ENCODE measurements at regions not wholly inside any gene's neighbourhood (a gene's known extent, or its start where the extent isn't known, plus 50 kb on each side); places are given as distances from the start of the nearest gene placed in this dataset.

- H3K4me2 ChIP-seq (ENCODE audit: low read length) = no peak overlapping the region
- H3K56ac ChIP-seq (ENCODE audit: low read length) = no peak overlapping the region
- H2AK5ac ChIP-seq (ENCODE audit: low read length) = no peak overlapping the region
- H3K23ac ChIP-seq (ENCODE audit: low read length) = no peak overlapping the region
- no peak overlapping the region for H2BK5ac ChIP-seq (ENCODE audit: low read length)
- whole genome bisulfite sequencing (ENCODE audit: extremely low coverage, insufficient coverage, low lambda C conversion rate) = no CpG with 5 or more reads among the region's 12 CpGs
- DNase-seq = peak; percentile 16
- H3K18ac ChIP-seq (ENCODE audit: low read length) = no peak overlapping the region
- no peaks in the 10 kb centered on the region for H3K79me2 ChIP-seq (ENCODE audit: control insufficient read depth, insufficient read depth, low read length)
- H4K8ac ChIP-seq (ENCODE audit: low read depth, low read length) = no peak overlapping the region
- no peaks in the 10 kb centered on the region for H3K4me1 ChIP-seq (ENCODE audit: control insufficient read depth, low read depth, low read length)
- no peak overlapping the region for H4K5ac ChIP-seq (ENCODE audit: low read length)
- H3K9ac ChIP-seq (ENCODE audit: low read length) = no peak overlapping the region
- H3K27me3 ChIP-seq (ENCODE audit: insufficient read depth, low read length, poor library complexity) = no peaks in the 10 kb centered on the region
- no peak overlapping the region for H2BK15ac ChIP-seq (replicated peaks; ENCODE audit: low read depth)
- H2BK120ac ChIP-seq (ENCODE audit: low read depth, low read length) = no peak overlapping the region
- no peaks in the 10 kb centered on the region for H3K79me1 ChIP-seq (ENCODE audit: low read length)
- no peak overlapping the region for H3K4ac ChIP-seq (ENCODE audit: low read depth, low read length)
- no peaks in the 10 kb centered on the region for H3K36me3 ChIP-seq (ENCODE audit: control insufficient read depth, insufficient read depth, low read length)
- no peak overlapping the region for H3K27ac ChIP-seq (ENCODE audit: low read depth, low read length)
- no peak overlapping the region for H3K4me3 ChIP-seq (ENCODE audit: low read length)
Observed at GRCh38 chr10:130560116-130560515, 423.9 kb downstream of the GLRX3 start.

- no peak overlapping the region for H3K18ac ChIP-seq (ENCODE audit: low read length)
- H3K36me3 ChIP-seq (ENCODE audit: control insufficient read depth, insufficient read depth, low read length) = no peaks in the 10 kb centered on the region
- whole genome bisulfite sequencing (ENCODE audit: extremely low coverage, insufficient coverage, low lambda C conversion rate) = no CpG with 5 or more reads among the region's 8 CpGs
- no peak overlapping the region for H3K9ac ChIP-seq (ENCODE audit: low read length)
- H4K5ac ChIP-seq (ENCODE audit: low read length) = no peak overlapping the region
- no peak overlapping the region for H2BK5ac ChIP-seq (ENCODE audit: low read length)
- no peak overlapping the region for H3K4me2 ChIP-seq (ENCODE audit: low read length)
- H3K27me3 ChIP-seq (ENCODE audit: insufficient read depth, low read length, poor library complexity) = no peaks in the 10 kb centered on the region
- H3K23ac ChIP-seq (ENCODE audit: low read length) = no peak overlapping the region
- H2BK15ac ChIP-seq (replicated peaks; ENCODE audit: low read depth) = no peak overlapping the region
- no peak overlapping the region for H3K4ac ChIP-seq (ENCODE audit: low read depth, low read length)
- H3K79me1 ChIP-seq (ENCODE audit: low read length) = no peaks in the 10 kb centered on the region
- H3K56ac ChIP-seq (ENCODE audit: low read length) = no peak overlapping the region
- no peak overlapping the region for H4K8ac ChIP-seq (ENCODE audit: low read depth, low read length)
- H2BK120ac ChIP-seq (ENCODE audit: low read depth, low read length) = no peak overlapping the region
- H2AK5ac ChIP-seq (ENCODE audit: low read length) = no peak overlapping the region
- H3K4me1 ChIP-seq (ENCODE audit: control insufficient read depth, low read depth, low read length) = no peaks in the 10 kb centered on the region
- no peak overlapping the region for H3K4me3 ChIP-seq (ENCODE audit: low read length)
- no peak overlapping the region for H3K27ac ChIP-seq (ENCODE audit: low read depth, low read length)
- no peak for DNase-seq
- no peaks in the 10 kb centered on the region for H3K79me2 ChIP-seq (ENCODE audit: control insufficient read depth, insufficient read depth, low read length)
Observed at GRCh38 chr10:130560573-130560972, 424.4 kb downstream of the GLRX3 start.

GRCh38 chr10:130561681-130562080, 425.5 kb downstream of the GLRX3 start:
- Histone ChIP-seq H3K9ac (ENCODE audit: low read length) (no peak overlapping the region), H3K4me3 (ENCODE audit: low read length) (no peak overlapping the region), H4K8ac (ENCODE audit: low read depth, low read length) (no peak overlapping the region), H3K56ac (ENCODE audit: low read length) (no peak overlapping the region), H3K27me3 (ENCODE audit: insufficient read depth, low read length, poor library complexity) (no peaks in the 10 kb centered on the region), H3K27ac (ENCODE audit: low read depth, low read length) (no peak overlapping the region), H3K79me1 (ENCODE audit: low read length) (no peaks in the 10 kb centered on the region), H2BK15ac (replicated peaks; ENCODE audit: low read depth) (no peak overlapping the region), H3K4me2 (ENCODE audit: low read length) (no peak overlapping the region), H3K36me3 (ENCODE audit: control insufficient read depth, insufficient read depth, low read length) (no peaks in the 10 kb centered on the region), H3K4me1 (ENCODE audit: control insufficient read depth, low read depth, low read length) (no peaks in the 10 kb centered on the region), H2BK5ac (ENCODE audit: low read length) (no peak overlapping the region), H3K4ac (ENCODE audit: low read depth, low read length) (no peak overlapping the region), H4K5ac (ENCODE audit: low read length) (no peak overlapping the region), H3K79me2 (ENCODE audit: control insufficient read depth, insufficient read depth, low read length) (no peaks in the 10 kb centered on the region), H2AK5ac (ENCODE audit: low read length) (no peak overlapping the region), H2BK120ac (ENCODE audit: low read depth, low read length) (no peak overlapping the region), H3K18ac (ENCODE audit: low read length) (no peak overlapping the region), H3K23ac (ENCODE audit: low read length) (no peak overlapping the region)
- no peak for DNase-seq
- no CpG with 5 or more reads among the region's 1 CpG for WGBS (ENCODE audit: extremely low coverage, insufficient coverage, low lambda C conversion rate)

- H3K27ac ChIP-seq (ENCODE audit: low read depth, low read length) = no peak overlapping the region
Observed at GRCh38 chr10:130567011-130567410, 430.8 kb downstream of the GLRX3 start.

GRCh38 chr10:130567436-130567835, 431.2 kb downstream of the GLRX3 start:
- Histone ChIP-seq H4K8ac (ENCODE audit: low read depth, low read length) (no peak overlapping the region), H3K27me3 (ENCODE audit: insufficient read depth, low read length, poor library complexity) (no peaks in the 10 kb centered on the region), H2BK5ac (ENCODE audit: low read length) (no peak overlapping the region), H3K4ac (ENCODE audit: low read depth, low read length) (no peak overlapping the region), H3K4me1 (ENCODE audit: control insufficient read depth, low read depth, low read length) (no peaks in the 10 kb centered on the region), H3K9ac (ENCODE audit: low read length) (no peak overlapping the region), H3K4me3 (ENCODE audit: low read length) (no peak overlapping the region), H3K36me3 (ENCODE audit: control insufficient read depth, insufficient read depth, low read length) (no peaks in the 10 kb centered on the region), H3K23ac (ENCODE audit: low read length) (no peak overlapping the region), H2BK120ac (ENCODE audit: low read depth, low read length) (no peak overlapping the region), H3K4me2 (ENCODE audit: low read length) (no peak overlapping the region), H2BK15ac (replicated peaks; ENCODE audit: low read depth) (no peak overlapping the region), H3K79me1 (ENCODE audit: low read length) (no peaks in the 10 kb centered on the region), H2AK5ac (ENCODE audit: low read length) (no peak overlapping the region), H4K5ac (ENCODE audit: low read length) (no peak overlapping the region), H3K27ac (ENCODE audit: low read depth, low read length) (no peak overlapping the region), H3K18ac (ENCODE audit: low read length) (no peak overlapping the region), H3K79me2 (ENCODE audit: control insufficient read depth, insufficient read depth, low read length) (no peaks in the 10 kb centered on the region), H3K56ac (ENCODE audit: low read length) (no peak overlapping the region)
- no CpG with 5 or more reads among the region's 31 CpGs for WGBS (ENCODE audit: extremely low coverage, insufficient coverage, low lambda C conversion rate)
- DNase-seq = no peak

More at GRCh38 chr10:130567011-130567410, 430.8 kb downstream of the GLRX3 start:
- Histone ChIP-seq H3K4me2 (ENCODE audit: low read length) (no peak overlapping the region), H3K27me3 (ENCODE audit: insufficient read depth, low read length, poor library complexity) (no peaks in the 10 kb centered on the region), H2BK120ac (ENCODE audit: low read depth, low read length) (no peak overlapping the region), H4K5ac (ENCODE audit: low read length) (no peak overlapping the region), H3K36me3 (ENCODE audit: control insufficient read depth, insufficient read depth, low read length) (no peaks in the 10 kb centered on the region), H3K4ac (ENCODE audit: low read depth, low read length) (no peak overlapping the region), H2AK5ac (ENCODE audit: low read length) (no peak overlapping the region), H3K4me1 (ENCODE audit: control insufficient read depth, low read depth, low read length) (no peaks in the 10 kb centered on the region), H3K23ac (ENCODE audit: low read length) (no peak overlapping the region), H2BK5ac (ENCODE audit: low read length) (no peak overlapping the region), H4K8ac (ENCODE audit: low read depth, low read length) (no peak overlapping the region), H3K18ac (ENCODE audit: low read length) (no peak overlapping the region), H3K56ac (ENCODE audit: low read length) (no peak overlapping the region), H3K79me2 (ENCODE audit: control insufficient read depth, insufficient read depth, low read length) (no peaks in the 10 kb centered on the region), H3K4me3 (ENCODE audit: low read length) (no peak overlapping the region), H3K9ac (ENCODE audit: low read length) (no peak overlapping the region), H3K79me1 (ENCODE audit: low read length) (no peaks in the 10 kb centered on the region), H2BK15ac (replicated peaks; ENCODE audit: low read depth) (no peak overlapping the region)
- no peak for DNase-seq
- WGBS (ENCODE audit: extremely low coverage, insufficient coverage, low lambda C conversion rate) = no CpG with 5 or more reads among the region's 12 CpGs

- Histone ChIP-seq H3K36me3 (ENCODE audit: control insufficient read depth, insufficient read depth, low read length) (no peaks in the 10 kb centered on the region), H3K9ac (ENCODE audit: low read length) (no peak overlapping the region), H3K27me3 (ENCODE audit: insufficient read depth, low read length, poor library complexity) (no peaks in the 10 kb centered on the region), H2AK5ac (ENCODE audit: low read length) (no peak overlapping the region), H2BK120ac (ENCODE audit: low read depth, low read length) (no peak overlapping the region), H3K56ac (ENCODE audit: low read length) (no peak overlapping the region), H3K18ac (ENCODE audit: low read length) (no peak overlapping the region), H2BK15ac (replicated peaks; ENCODE audit: low read depth) (no peak overlapping the region), H3K79me2 (ENCODE audit: control insufficient read depth, insufficient read depth, low read length) (no peaks in the 10 kb centered on the region), H3K4ac (ENCODE audit: low read depth, low read length) (no peak overlapping the region), H3K27ac (ENCODE audit: low read depth, low read length) (no peak overlapping the region), H3K23ac (ENCODE audit: low read length) (no peak overlapping the region), H4K8ac (ENCODE audit: low read depth, low read length) (no peak overlapping the region), H3K4me1 (ENCODE audit: control insufficient read depth, low read depth, low read length) (no peaks in the 10 kb centered on the region), H3K4me3 (ENCODE audit: low read length) (no peak overlapping the region), H2BK5ac (ENCODE audit: low read length) (no peak overlapping the region), H3K79me1 (ENCODE audit: low read length) (no peaks in the 10 kb centered on the region), H3K4me2 (ENCODE audit: low read length) (no peak overlapping the region), H4K5ac (ENCODE audit: low read length) (no peak overlapping the region)
- no CpG with 5 or more reads among the region's 18 CpGs for WGBS (ENCODE audit: extremely low coverage, insufficient coverage, low lambda C conversion rate)
- no peak for DNase-seq
Observed at GRCh38 chr10:130568246-130568645, 432.1 kb downstream of the GLRX3 start.

All from mesendoderm (in vitro differentiated cells).